SK-N-MC (cell line): ENCODE measurements at regions not wholly inside any gene's neighbourhood (a gene's known extent, or its start where the extent isn't known, plus 50 kb on each side); places are given as distances from the start of the nearest gene placed in this dataset.

ENCODE experiments used
- EZH2 ChIP-seq: fragments of 200-600 bp; sonication (generic); IDR thresholded peaks from one replicate; pipeline ENCODE4 v1.6.1; 2017; ENCODE audit warnings: antibody characterized with exemption
- FOXP2 ChIP-seq: optimal IDR thresholded peaks from 2 replicates; pipeline ENCODE3; 2011; ENCODE audit warnings: mild to moderate bottlenecking, moderate library complexity; ENCODE audit not compliant: insufficient read depth; ENCODE audit errors: extremely low read length, control extremely low read depth
- POLR2AphosphoS5 ChIP-seq: IDR thresholded peaks from 2 replicates; pipeline ENCODE4 v1.6.1; 2012; ENCODE audit warnings: mild to moderate bottlenecking, low read depth, low read length, borderline replicate concordance

GRCh38 chr18:28786926-28787325, 610.0 kb upstream of the CDH2 start:
- TF ChIP-seq EZH2 (no peak), FOXP2 (no peak), POLR2AphosphoS5 (no peak)
